Keratinocyte (primary cell): ENCODE measurements at regions not wholly inside any gene's neighbourhood (a gene's known extent, or its start where the extent isn't known, plus 50 kb on each side); places are given as distances from the start of the nearest gene placed in this dataset.

ENCODE experiments used
- DNase-seq: peaks from one replicate; pipeline ENCODE4 v3.0.0-alpha.2; 2011; ENCODE audit warnings: low read depth, missing footprints, low spot score
- FAIRE-seq: peaks from 2 replicates; lab custom pipeline; 2011; peaks lifted over from hg19 to GRCh38; lab: Jason Lieb, UNC
- H2AFZ ChIP-seq: 2 replicates; pipeline ENCODE4 v1.6.0; 2012; ENCODE audit warnings: low read length, control low read depth, inconsistent platforms; ENCODE audit not compliant: control insufficient read depth
- H3K27ac ChIP-seq: 2 replicates; pipeline ENCODE4 v1.5.1; 2011; ENCODE audit warnings: low read length; ENCODE audit not compliant: control insufficient read depth, insufficient read depth
- H3K27me3 ChIP-seq: 3 replicates; pipeline ENCODE4 v1.6.0; 2011; ENCODE audit warnings: low read length; ENCODE audit not compliant: control insufficient read depth, insufficient read depth; ENCODE audit errors: extremely low read depth
- H3K36me3 ChIP-seq, 2 experiments: 2 replicates in 1 of 2; 3 replicates in 1 of 2; pipeline ENCODE4 v1.5.1; 2011; ENCODE audit warnings: low read length in 2 of 2, mild to moderate bottlenecking in 1 of 2; ENCODE audit not compliant: control insufficient read depth in 2 of 2, insufficient read depth in 2 of 2; ENCODE audit errors: extremely low read depth in 1 of 2
- H3K4me1 ChIP-seq: 3 replicates; pipeline ENCODE4 v1.5.1; 2011; ENCODE audit warnings: low read length; ENCODE audit not compliant: control insufficient read depth, insufficient read depth; ENCODE audit errors: extremely low read depth
- H3K4me2 ChIP-seq: 3 replicates; pipeline ENCODE4 v1.6.0; 2011; ENCODE audit warnings: low read depth, low read length; ENCODE audit not compliant: control insufficient read depth, insufficient read depth; ENCODE audit errors: extremely low read depth
- H3K4me3 ChIP-seq, 3 experiments: fragments of 200-600 bp in 1 of 3; sonication (generic) in 1 of 3; 2 replicates in 2 of 3; 3 replicates in 1 of 3; pipeline ENCODE4 v1.5.1; 2011 to 2016; ENCODE audit warnings: low read length in 3 of 3, mild to moderate bottlenecking in 3 of 3, control low read depth in 2 of 3, inconsistent platforms in 1 of 3, low read depth in 1 of 3, mixed read lengths in 1 of 3, mixed run types in 1 of 3, moderate library complexity in 1 of 3; ENCODE audit not compliant: control insufficient read depth in 2 of 3, insufficient read depth in 2 of 3; ENCODE audit errors: extremely low read depth in 1 of 3
- H3K79me2 ChIP-seq: 2 replicates; pipeline ENCODE4 v1.6.0; 2012; ENCODE audit warnings: low read length; ENCODE audit not compliant: control insufficient read depth, insufficient read depth
- H3K9ac ChIP-seq: 3 replicates; pipeline ENCODE4 v1.6.0; 2011; ENCODE audit warnings: low read length; ENCODE audit not compliant: control insufficient read depth, insufficient read depth; ENCODE audit errors: extremely low read depth
- H3K9me1 ChIP-seq: 3 replicates; pipeline ENCODE4 v1.6.0; 2011; ENCODE audit warnings: low read length; ENCODE audit not compliant: control insufficient read depth, insufficient read depth; ENCODE audit errors: extremely low read depth
- H3K9me3 ChIP-seq: 2 replicates; pipeline ENCODE4 v1.5.1; 2012; ENCODE audit warnings: low read depth, low read length; ENCODE audit not compliant: control insufficient read depth
- H4K20me1 ChIP-seq: 3 replicates; pipeline ENCODE4 v1.6.0; 2011; ENCODE audit warnings: low read length; ENCODE audit not compliant: control insufficient read depth, insufficient read depth; ENCODE audit errors: extremely low read depth
- EZH2 ChIP-seq: IDR thresholded peaks from one replicate; pipeline ENCODE4 v1.6.1; 2012; ENCODE audit warnings: inconsistent platforms, mild to moderate bottlenecking, low read length, moderate library complexity
- dilution Hi-C: fragments of 300-500 bp; cut with MboI; formaldehyde crosslinking; loops from one replicate; pipeline ENCODE4 v1.7.0; 2020; ENCODE audit warnings: low sequenced_read_pairs; ENCODE audit not compliant: extremely low pct_ligation_motif_present
- TF ChIP-seq, protein P1 (sequence below), 3 experiments: IDR thresholded peaks in 1 of 3; conservative IDR thresholded peaks in 1 of 3; optimal IDR thresholded peaks in 1 of 3; 2 replicates in 2 of 3; 3 replicates in 1 of 3; pipeline versions ENCODE3 to v1.5.1; 2011; ENCODE audit warnings: low read length in 3 of 3, mild to moderate bottlenecking in 3 of 3, moderate library complexity in 2 of 3, control low read depth in 1 of 3, inconsistent platforms in 1 of 3; ENCODE audit not compliant: insufficient read depth in 2 of 3; ENCODE audit errors: extremely low read depth in 1 of 3

DNA sequence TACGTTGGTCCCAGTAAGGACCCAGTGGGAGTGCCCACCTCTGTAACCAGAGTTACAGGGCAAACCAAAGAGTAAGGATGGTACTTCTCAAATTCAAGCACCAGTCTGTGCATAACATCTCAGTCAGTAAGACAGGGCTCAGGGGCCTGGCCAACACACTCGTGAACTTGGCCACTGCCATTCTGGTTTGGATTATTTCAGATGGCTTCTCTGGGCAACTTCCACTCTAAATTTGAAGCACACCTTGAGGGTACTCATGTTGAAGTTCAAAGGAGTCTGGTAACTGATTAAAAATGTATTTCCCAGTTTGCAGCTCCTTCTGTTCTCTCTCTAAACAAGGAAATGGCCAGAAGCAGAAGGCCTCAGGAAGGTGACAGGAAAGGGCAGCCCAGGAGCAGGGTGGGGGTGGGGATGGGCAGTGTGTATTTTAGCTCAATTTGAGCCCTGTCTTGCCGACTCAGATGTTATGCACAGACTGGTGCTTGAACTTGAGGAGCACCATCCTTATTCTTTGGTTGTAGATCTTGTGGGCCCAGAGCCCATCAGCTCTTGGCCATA, 107.3 kb upstream of the GLI3 start:
- TF ChIP-seq EZH2: no peak
- TF ChIP-seq, protein P1, sequence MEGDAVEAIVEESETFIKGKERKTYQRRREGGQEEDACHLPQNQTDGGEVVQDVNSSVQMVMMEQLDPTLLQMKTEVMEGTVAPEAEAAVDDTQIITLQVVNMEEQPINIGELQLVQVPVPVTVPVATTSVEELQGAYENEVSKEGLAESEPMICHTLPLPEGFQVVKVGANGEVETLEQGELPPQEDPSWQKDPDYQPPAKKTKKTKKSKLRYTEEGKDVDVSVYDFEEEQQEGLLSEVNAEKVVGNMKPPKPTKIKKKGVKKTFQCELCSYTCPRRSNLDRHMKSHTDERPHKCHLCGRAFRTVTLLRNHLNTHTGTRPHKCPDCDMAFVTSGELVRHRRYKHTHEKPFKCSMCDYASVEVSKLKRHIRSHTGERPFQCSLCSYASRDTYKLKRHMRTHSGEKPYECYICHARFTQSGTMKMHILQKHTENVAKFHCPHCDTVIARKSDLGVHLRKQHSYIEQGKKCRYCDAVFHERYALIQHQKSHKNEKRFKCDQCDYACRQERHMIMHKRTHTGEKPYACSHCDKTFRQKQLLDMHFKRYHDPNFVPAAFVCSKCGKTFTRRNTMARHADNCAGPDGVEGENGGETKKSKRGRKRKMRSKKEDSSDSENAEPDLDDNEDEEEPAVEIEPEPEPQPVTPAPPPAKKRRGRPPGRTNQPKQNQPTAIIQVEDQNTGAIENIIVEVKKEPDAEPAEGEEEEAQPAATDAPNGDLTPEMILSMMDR (optimal IDR thresholded peaks at IDR 0.05 in 1 of 3, IDR thresholded peaks at IDR 0.05 in 1 of 3, conservative IDR thresholded peaks at IDR 0.05 in 1 of 3; ENCODE audit: extremely low read depth in 1 of 3, insufficient read depth in 2 of 3, low read length in 3 of 3): no peak
- H3K4me3 ChIP-seq: no peak overlapping the region
- no peaks in the 10 kb centered on the region for H4K20me1 ChIP-seq
- no peak overlapping the region for H2AFZ ChIP-seq
- H3K36me3 ChIP-seq: no peaks in the 10 kb centered on the region
- no peaks in the 10 kb centered on the region for H3K79me2 ChIP-seq
- H3K9me1 ChIP-seq: no peaks in the 10 kb centered on the region
- no peak overlapping the region for H3K9ac ChIP-seq
- H3K4me1 ChIP-seq: peaks cover 7% of the 10 kb centered on the region
- no peak overlapping the region for H3K27ac ChIP-seq
- H3K9me3 ChIP-seq: no peaks in the 10 kb centered on the region
- H3K4me2 ChIP-seq: no peak overlapping the region
- DNase-seq: no peak
- H3K27me3 ChIP-seq: no peaks in the 10 kb centered on the region
- dilution Hi-C loops: no loop called here
- FAIRE-seq: no peak

GRCh38 chr7:42342381-42342780, 105.4 kb upstream of the GLI3 start:
- no peaks in the 10 kb centered on the region for H3K79me2 ChIP-seq
- no peaks in the 10 kb centered on the region for H3K9me3 ChIP-seq
- H3K36me3 ChIP-seq: no peaks in the 10 kb centered on the region
- peaks cover 2% of the 10 kb centered on the region for H3K4me1 ChIP-seq
- dilution Hi-C loops: no loop called here
- H3K9me1 ChIP-seq: no peaks in the 10 kb centered on the region
- no peak overlapping the region for H3K4me2 ChIP-seq
- H2AFZ ChIP-seq: no peak overlapping the region
- no peaks in the 10 kb centered on the region for H3K27me3 ChIP-seq
- no peak for TF ChIP-seq EZH2
- TF ChIP-seq, protein P1 (optimal IDR thresholded peaks at IDR 0.05 in 1 of 3, IDR thresholded peaks at IDR 0.05 in 1 of 3, conservative IDR thresholded peaks at IDR 0.05 in 1 of 3; ENCODE audit: extremely low read depth in 1 of 3, insufficient read depth in 2 of 3, low read length in 3 of 3): no peak
- H3K9ac ChIP-seq: no peak overlapping the region
- DNase-seq: no peak
- FAIRE-seq: no peak
- H4K20me1 ChIP-seq: no peaks in the 10 kb centered on the region
- H3K27ac ChIP-seq: no peak overlapping the region
- no peak overlapping the region for H3K4me3 ChIP-seq
